ENCODE measurements at regions not wholly inside any gene's neighbourhood (a gene's known extent, or its start where the extent isn't known, plus 50 kb on each side); places are given as distances from the start of the nearest gene placed in this dataset.
"Not testable (repeated sequence)": the region's sequence is repeated elsewhere in the genome, so short reads cannot be mapped to it uniquely, and the experiment has no call there.

DNA sequence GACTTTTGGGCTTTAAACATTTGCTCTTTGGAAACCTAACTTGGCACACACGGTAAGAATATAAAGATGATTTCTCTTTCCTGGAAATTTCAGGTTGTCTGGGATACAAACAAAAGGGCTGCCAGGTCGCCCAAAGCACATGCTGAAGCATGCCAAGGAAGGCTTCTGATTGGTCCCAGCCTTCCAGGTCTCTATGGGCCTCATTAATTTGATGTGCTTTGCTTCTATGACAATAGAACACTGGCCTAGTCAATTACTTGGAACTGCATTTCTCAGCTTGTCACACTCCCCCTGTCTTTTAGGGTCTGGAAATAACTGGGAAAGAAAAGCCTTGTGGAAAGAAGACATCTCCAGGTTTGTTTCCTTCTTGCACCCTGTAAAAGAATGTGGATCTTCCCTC, 228.9 kb downstream of the ADCYAP1 start:
- H3K9ac ChIP-seq (ENCODE audit: low read length) = no peak overlapping the region
- H3K4me1 ChIP-seq (ENCODE audit: low read length) = no peaks in the 10 kb centered on the region
- H3K9me3 ChIP-seq (ENCODE audit: insufficient read depth, low read length) = no peaks in the 10 kb centered on the region
- no peak overlapping the region for H3K27ac ChIP-seq (ENCODE audit: low read length)
- H4K20me1 ChIP-seq (ENCODE audit: insufficient read depth, low read length) = no peaks in the 10 kb centered on the region
- no peaks in the 10 kb centered on the region for H3K27me3 ChIP-seq (ENCODE audit: low read depth, low read length)
- no peak overlapping the region for H3K4me3 ChIP-seq (ENCODE audit: low read length)
- no peaks in the 10 kb centered on the region for H3K36me3 ChIP-seq (replicated peaks; ENCODE audit: low read depth, low read length)
- H3K4me2 ChIP-seq (ENCODE audit: low read length) = no peak overlapping the region
- no peaks in the 10 kb centered on the region for H3K79me2 ChIP-seq (ENCODE audit: low read length)
- TF ChIP-seq, protein P1, sequence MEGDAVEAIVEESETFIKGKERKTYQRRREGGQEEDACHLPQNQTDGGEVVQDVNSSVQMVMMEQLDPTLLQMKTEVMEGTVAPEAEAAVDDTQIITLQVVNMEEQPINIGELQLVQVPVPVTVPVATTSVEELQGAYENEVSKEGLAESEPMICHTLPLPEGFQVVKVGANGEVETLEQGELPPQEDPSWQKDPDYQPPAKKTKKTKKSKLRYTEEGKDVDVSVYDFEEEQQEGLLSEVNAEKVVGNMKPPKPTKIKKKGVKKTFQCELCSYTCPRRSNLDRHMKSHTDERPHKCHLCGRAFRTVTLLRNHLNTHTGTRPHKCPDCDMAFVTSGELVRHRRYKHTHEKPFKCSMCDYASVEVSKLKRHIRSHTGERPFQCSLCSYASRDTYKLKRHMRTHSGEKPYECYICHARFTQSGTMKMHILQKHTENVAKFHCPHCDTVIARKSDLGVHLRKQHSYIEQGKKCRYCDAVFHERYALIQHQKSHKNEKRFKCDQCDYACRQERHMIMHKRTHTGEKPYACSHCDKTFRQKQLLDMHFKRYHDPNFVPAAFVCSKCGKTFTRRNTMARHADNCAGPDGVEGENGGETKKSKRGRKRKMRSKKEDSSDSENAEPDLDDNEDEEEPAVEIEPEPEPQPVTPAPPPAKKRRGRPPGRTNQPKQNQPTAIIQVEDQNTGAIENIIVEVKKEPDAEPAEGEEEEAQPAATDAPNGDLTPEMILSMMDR (IDR thresholded peaks at IDR 0.05; ENCODE audit: low read depth, low read length) = no peak
- no peak overlapping the region for H2AFZ ChIP-seq (ENCODE audit: low read depth, low read length)

DNA sequence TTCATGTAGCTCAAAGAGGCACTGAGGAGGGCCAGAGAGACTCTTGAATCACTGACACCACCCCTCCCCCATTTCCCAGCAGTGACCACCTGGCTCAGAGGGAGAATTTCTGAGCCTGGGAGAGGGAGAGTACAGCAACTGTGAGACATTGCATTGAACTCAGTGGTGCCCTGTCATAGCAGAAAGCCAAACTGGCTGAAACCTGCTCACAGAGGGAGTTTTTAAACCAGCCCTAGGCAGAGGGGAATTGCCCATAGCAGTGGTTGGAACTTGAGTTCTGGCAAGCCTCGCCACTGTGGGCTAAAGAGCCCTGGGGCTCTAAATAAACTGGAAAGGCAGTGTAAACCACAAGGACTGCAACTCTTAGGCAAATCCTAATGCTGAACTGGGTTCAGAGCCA, 243.1 kb downstream of the ADCYAP1 start:
- no peaks in the 10 kb centered on the region for H3K4me1 ChIP-seq (ENCODE audit: low read length)
- no peak overlapping the region for H3K27ac ChIP-seq (ENCODE audit: low read length)
- TF ChIP-seq, protein P1 (IDR thresholded peaks at IDR 0.05; ENCODE audit: low read depth, low read length) = no peak
- no peak for TF ChIP-seq EZH2phosphoT487 (IDR thresholded peaks at IDR 0.05; ENCODE audit: low read depth)
- no peaks in the 10 kb centered on the region for H3K27me3 ChIP-seq (ENCODE audit: low read depth, low read length)
- no peak overlapping the region for H3K4me2 ChIP-seq (ENCODE audit: low read length)
- H2AFZ ChIP-seq (ENCODE audit: low read depth, low read length) = no peak overlapping the region
- no peak overlapping the region for H3K9ac ChIP-seq (ENCODE audit: low read length)
- H3K36me3 ChIP-seq (replicated peaks; ENCODE audit: low read depth, low read length) = no peaks in the 10 kb centered on the region
- no peaks in the 10 kb centered on the region for H4K20me1 ChIP-seq (ENCODE audit: insufficient read depth, low read length)
- no peaks in the 10 kb centered on the region for H3K79me2 ChIP-seq (ENCODE audit: low read length)
- no peak overlapping the region for H3K4me3 ChIP-seq (ENCODE audit: low read length)
- no peaks in the 10 kb centered on the region for H3K9me3 ChIP-seq (ENCODE audit: insufficient read depth, low read length)

DNA sequence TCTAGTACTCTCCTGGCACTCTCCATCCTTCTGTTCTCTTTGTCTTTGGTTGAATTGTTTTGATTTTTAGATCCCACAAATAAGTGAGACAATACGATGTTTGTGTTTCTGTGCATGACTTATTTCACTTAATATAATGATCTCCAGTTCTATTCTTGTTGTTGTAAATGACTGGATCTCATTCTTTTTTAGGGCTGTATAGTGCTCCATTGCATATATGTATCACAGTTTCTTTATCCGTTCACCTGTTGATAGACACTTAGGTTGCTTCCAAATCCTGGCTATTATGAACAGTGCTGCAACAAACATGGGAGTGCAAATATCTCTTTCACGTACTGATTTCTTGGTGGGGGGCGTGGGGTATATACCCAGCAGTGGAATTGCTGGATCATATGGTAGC, 245.0 kb downstream of the ADCYAP1 start:
- Histone ChIP-seq H3K27ac (ENCODE audit: low read length) (no peak overlapping the region), H3K4me1 (ENCODE audit: low read length) (no peaks in the 10 kb centered on the region), H3K4me3 (ENCODE audit: low read length) (no peak overlapping the region), H3K36me3 (replicated peaks; ENCODE audit: low read depth, low read length) (no peaks in the 10 kb centered on the region), H4K20me1 (ENCODE audit: insufficient read depth, low read length) (no peaks in the 10 kb centered on the region), H3K9ac (ENCODE audit: low read length) (no peak overlapping the region), H3K9me3 (ENCODE audit: insufficient read depth, low read length) (no peaks in the 10 kb centered on the region), H3K4me2 (ENCODE audit: low read length) (no peak overlapping the region), H2AFZ (ENCODE audit: low read depth, low read length) (no peak overlapping the region), H3K79me2 (ENCODE audit: low read length) (no peaks in the 10 kb centered on the region), H3K27me3 (ENCODE audit: low read depth, low read length) (no peaks in the 10 kb centered on the region)
- TF ChIP-seq, protein P1 (IDR thresholded peaks at IDR 0.05; ENCODE audit: low read depth, low read length) = no peak
- no peak for TF ChIP-seq EZH2phosphoT487 (IDR thresholded peaks at IDR 0.05; ENCODE audit: low read depth)

DNA sequence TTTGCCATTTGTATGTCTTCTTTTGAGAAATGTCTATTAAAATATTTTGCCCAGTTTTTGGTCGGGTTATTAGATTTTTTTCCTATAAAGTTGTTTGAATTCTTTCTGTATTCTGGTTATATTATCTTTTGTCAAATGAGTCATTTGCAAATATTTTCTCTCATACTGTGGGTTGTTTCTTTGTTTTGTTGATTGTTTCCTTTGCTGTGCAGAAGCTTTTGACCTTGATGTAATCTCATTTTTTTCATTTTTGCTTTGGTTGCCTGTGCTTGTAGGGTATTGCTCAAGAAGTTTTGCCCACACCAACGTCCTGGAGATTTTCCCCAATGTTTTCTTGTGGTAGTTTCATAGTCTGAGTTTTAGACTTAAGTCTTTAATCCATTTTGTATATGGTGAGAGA, 245.7 kb downstream of the ADCYAP1 start:
- no peaks in the 10 kb centered on the region for H4K20me1 ChIP-seq (ENCODE audit: insufficient read depth, low read length)
- no peak overlapping the region for H3K27ac ChIP-seq (ENCODE audit: low read length)
- H3K4me2 ChIP-seq (ENCODE audit: low read length) = no peak overlapping the region
- no peak overlapping the region for H2AFZ ChIP-seq (ENCODE audit: low read depth, low read length)
- H3K4me1 ChIP-seq (ENCODE audit: low read length) = no peaks in the 10 kb centered on the region
- no peaks in the 10 kb centered on the region for H3K36me3 ChIP-seq (replicated peaks; ENCODE audit: low read depth, low read length)
- H3K9ac ChIP-seq (ENCODE audit: low read length) = no peak overlapping the region
- no peaks in the 10 kb centered on the region for H3K9me3 ChIP-seq (ENCODE audit: insufficient read depth, low read length)
- no peaks in the 10 kb centered on the region for H3K79me2 ChIP-seq (ENCODE audit: low read length)
- TF ChIP-seq, protein P1 (IDR thresholded peaks at IDR 0.05; ENCODE audit: low read depth, low read length) = no peak
- TF ChIP-seq EZH2phosphoT487 (IDR thresholded peaks at IDR 0.05; ENCODE audit: low read depth) = no peak
- no peaks in the 10 kb centered on the region for H3K27me3 ChIP-seq (ENCODE audit: low read depth, low read length)
- H3K4me3 ChIP-seq (ENCODE audit: low read length) = no peak overlapping the region

DNA sequence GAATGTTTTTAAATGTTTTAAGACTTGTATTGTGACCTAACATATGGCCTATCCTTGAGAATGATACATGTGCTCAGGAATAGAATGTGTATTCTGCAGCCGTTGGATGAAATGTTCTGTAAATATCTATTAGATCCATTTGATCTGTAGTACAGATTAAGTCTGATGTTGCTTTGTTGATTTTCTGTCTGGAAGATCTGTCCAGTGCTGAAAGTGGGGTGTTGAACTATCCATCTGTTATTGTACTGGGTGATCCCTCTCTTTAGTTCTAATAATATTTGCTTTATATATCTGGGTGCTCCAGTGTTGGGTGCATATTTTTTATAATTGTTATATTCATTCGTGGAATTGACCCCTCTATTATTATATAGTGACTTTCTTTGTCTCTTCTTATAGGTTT, 248.3 kb downstream of the ADCYAP1 start:
- H3K27me3 ChIP-seq (ENCODE audit: low read depth, low read length); H3K27ac ChIP-seq (ENCODE audit: low read length); H3K9ac ChIP-seq (ENCODE audit: low read length); H3K36me3 ChIP-seq (replicated peaks; ENCODE audit: low read depth, low read length); H3K4me3 ChIP-seq (ENCODE audit: low read length); H3K9me3 ChIP-seq (ENCODE audit: insufficient read depth, low read length); H2AFZ ChIP-seq (ENCODE audit: low read depth, low read length); H3K4me2 ChIP-seq (ENCODE audit: low read length); H3K4me1 ChIP-seq (ENCODE audit: low read length); H3K79me2 ChIP-seq (ENCODE audit: low read length); H4K20me1 ChIP-seq (ENCODE audit: insufficient read depth, low read length): not testable (repeated sequence)

Data from OCI-LY3 (cell line).